Calu3 (cell line): ENCODE measurements at regions not wholly inside any gene's neighbourhood (a gene's known extent, or its start where the extent isn't known, plus 50 kb on each side); places are given as distances from the start of the nearest gene placed in this dataset.

Source experiments
- BruUV-seq: library from RNA; stranded (reverse); fragments of 400-500 nt; replicated peaks from 2 replicates; lab custom pipeline; 2021; lab: Mats Ljungman, UMichigan
- CTCF ChIA-PET: fragments of 300-600 bp; sonication (Branson Sonifier 250); formaldehyde crosslinking; loops from one replicate; lab custom pipeline; 2022; ENCODE audit warnings: antibody characterized with exemption; lab: Charles Lee
- DNase-seq: peaks from one replicate; pipeline ENCODE4 v3.0.0; 2022
- H3K27ac Mint-ChIP-seq: one replicate; pipeline ENCODE4 v1.8.0; 2022; ENCODE audit warnings: mixed read lengths; ENCODE audit not compliant: unreplicated experiment
- H3K27me3 Mint-ChIP-seq: one replicate; pipeline ENCODE4 v1.8.0; 2022; ENCODE audit warnings: mixed read lengths; ENCODE audit not compliant: unreplicated experiment
- H3K36me3 Mint-ChIP-seq: one replicate; pipeline ENCODE4 v1.8.0; 2022; ENCODE audit warnings: mild to moderate bottlenecking, moderate library complexity, mixed read lengths; ENCODE audit not compliant: insufficient read depth, unreplicated experiment
- H3K4me1 Mint-ChIP-seq: one replicate; pipeline ENCODE4 v1.8.0; 2022; ENCODE audit warnings: mild to moderate bottlenecking, low read depth, mixed read lengths; ENCODE audit not compliant: unreplicated experiment
- H3K4me3 Mint-ChIP-seq: one replicate; pipeline ENCODE4 v1.8.0; 2022; ENCODE audit warnings: mild to moderate bottlenecking, low read depth, moderate library complexity, mixed read lengths; ENCODE audit not compliant: unreplicated experiment
- H3K9me3 Mint-ChIP-seq: one replicate; pipeline ENCODE4 v1.8.0; 2022; ENCODE audit warnings: low read depth, mixed read lengths; ENCODE audit not compliant: unreplicated experiment
- CTCF ChIP-seq: fragments of 200-600 bp; IDR thresholded peaks from one replicate; pipeline ENCODE4 v1.8.0; 2022; ENCODE audit warnings: antibody characterized with exemption; ENCODE audit not compliant: unreplicated experiment
- intact Hi-C: fragments of 100-400 bp; cut with micrococcal nuclease; formaldehyde crosslinking; loops from one replicate; pipeline ENCODE4 v1.10.0; 2022; ENCODE audit not compliant: unreplicated experiment

GRCh38 chr12:94055528-94055927 lies 92.8 kb upstream of the PLXNC1 start:
- intact Hi-C loops: no loop called here
- BruUV-seq: no TSS peak
- no peak overlapping the region for H3K4me3 Mint-ChIP-seq
- H3K27me3 Mint-ChIP-seq: peaks cover 12% of the 10 kb centered on the region
- CTCF ChIA-PET: no interaction called here
- no peaks in the 10 kb centered on the region for H3K36me3 Mint-ChIP-seq
- TF ChIP-seq CTCF: no peak
- H3K4me1 Mint-ChIP-seq: no peaks in the 10 kb centered on the region
- H3K27ac Mint-ChIP-seq: no peak overlapping the region
- DNase-seq: no peak
- peaks cover 4% of the 10 kb centered on the region for H3K9me3 Mint-ChIP-seq

GRCh38 chr12:94056419-94057158 lies 91.8 kb upstream of the PLXNC1 start:
- DNase-seq: no peak
- Mint-ChIP-seq H3K27me3 (peaks cover 2% of the 10 kb centered on the region), H3K4me3 (no peak overlapping the region), H3K9me3 (no peaks in the 10 kb centered on the region), H3K4me1 (no peaks in the 10 kb centered on the region), H3K36me3 (no peaks in the 10 kb centered on the region), H3K27ac (no peak overlapping the region)
- no TSS peak for BruUV-seq
- intact Hi-C loops: no loop called here
- CTCF ChIA-PET: no interaction called here
- no peak for TF ChIP-seq CTCF

GRCh38 chr12:94057262-94058151 lies 90.9 kb upstream of the PLXNC1 start:
- no peak for TF ChIP-seq CTCF
- no peak for DNase-seq
- Mint-ChIP-seq H3K27ac (no peak overlapping the region), H3K9me3 (no peaks in the 10 kb centered on the region), H3K4me1 (no peaks in the 10 kb centered on the region), H3K36me3 (no peaks in the 10 kb centered on the region), H3K27me3 (peaks cover 7% of the 10 kb centered on the region), H3K4me3 (no peak overlapping the region)
- CTCF ChIA-PET: no interaction called here
- BruUV-seq: no TSS peak
- intact Hi-C loops: no loop called here

- H3K36me3 Mint-ChIP-seq: no peaks in the 10 kb centered on the region
- no peak overlapping the region for H3K27ac Mint-ChIP-seq
- intact Hi-C loops: no loop called here
- TF ChIP-seq CTCF: no peak
- H3K4me3 Mint-ChIP-seq: no peak overlapping the region
- H3K4me1 Mint-ChIP-seq: no peaks in the 10 kb centered on the region
- H3K9me3 Mint-ChIP-seq: no peaks in the 10 kb centered on the region
- H3K27me3 Mint-ChIP-seq: peaks cover 16% of the 10 kb centered on the region
- CTCF ChIA-PET: no interaction called here
- no peak for DNase-seq
- BruUV-seq: no TSS peak
Measured at GRCh38 chr12:94059394-94060368, 88.7 kb upstream of the PLXNC1 start.
